BE2C (cell line): ENCODE measurements at regions not wholly inside any gene's neighbourhood (a gene's known extent, or its start where the extent isn't known, plus 50 kb on each side); places are given as distances from the start of the nearest gene placed in this dataset.

Experiments
- DNase-seq: peaks from one replicate; pipeline ENCODE4 v3.0.0-alpha.2; 2020
- H3K27me3 ChIP-seq: fragments of 250-450 bp; sonication (Bioruptor Pico); 2 replicates; pipeline ENCODE4 v1.5.1; 2020; ENCODE audit warnings: mild to moderate bottlenecking
- H3K36me3 ChIP-seq: fragments of 250-450 bp; sonication (Bioruptor Pico); 2 replicates; pipeline ENCODE4 v1.5.1; 2020; ENCODE audit warnings: mild to moderate bottlenecking
- H3K4me1 ChIP-seq: fragments of 250-450 bp; sonication (Bioruptor Pico); 2 replicates; pipeline ENCODE4 v1.5.1; 2020
- H3K4me3 ChIP-seq: 2 replicates; pipeline ENCODE4 v1.5.1; 2011; ENCODE audit warnings: low read depth, low read length
- H3K9me3 ChIP-seq: fragments of 250-450 bp; sonication (Bioruptor Pico); 2 replicates; pipeline ENCODE4 v1.5.1; 2020
- CTCF ChIP-seq: IDR thresholded peaks from 2 replicates; pipeline ENCODE4 v1.5.1; 2012; ENCODE audit warnings: mild to moderate bottlenecking, low read depth, low read length

DNA sequence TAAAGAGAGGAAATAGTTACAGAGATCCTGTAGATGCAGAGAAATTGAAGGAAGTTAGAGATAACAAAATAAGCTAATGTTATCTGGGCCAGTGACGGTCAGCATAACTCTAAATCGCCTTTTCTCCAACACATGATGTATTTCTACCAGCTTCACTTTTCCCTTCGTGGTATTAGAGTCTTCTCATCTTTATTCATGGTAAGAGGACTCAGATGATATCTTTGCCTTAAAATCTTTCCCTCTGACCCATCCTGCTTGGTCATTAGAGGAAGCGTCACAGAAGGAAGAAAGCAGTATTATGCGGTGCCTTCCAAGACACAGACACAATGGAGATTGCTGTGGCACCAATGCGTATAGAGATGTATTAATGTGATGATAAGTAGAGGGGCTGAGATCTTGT lies 320.7 kb upstream of the GOLIM4 start:
- H3K4me3 ChIP-seq: no peak overlapping the region
- H3K9me3 ChIP-seq: no peaks in the 10 kb centered on the region
- H3K36me3 ChIP-seq: no peaks in the 10 kb centered on the region
- no peaks in the 10 kb centered on the region for H3K4me1 ChIP-seq
- no peaks in the 10 kb centered on the region for H3K27me3 ChIP-seq
- TF ChIP-seq CTCF: no peak
- no peak for DNase-seq

DNA sequence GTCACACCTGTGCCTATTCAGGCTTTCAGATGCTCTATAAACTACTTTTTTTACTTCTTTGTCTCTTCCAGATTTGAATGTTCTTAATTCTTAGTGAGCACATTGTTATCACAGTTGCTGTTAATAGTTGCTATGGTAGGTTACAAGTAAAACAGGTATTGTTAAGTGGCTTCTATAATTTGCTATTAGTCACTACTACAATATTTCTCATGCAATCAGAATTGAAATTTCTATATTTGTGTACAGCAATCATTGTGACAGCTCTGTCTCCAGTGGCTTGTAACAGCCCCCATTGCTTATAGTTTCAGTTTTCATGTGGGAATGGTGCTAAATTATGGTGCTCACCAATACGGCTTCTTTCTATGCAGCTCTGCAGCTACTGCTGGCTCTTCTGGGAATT lies 318.4 kb upstream of the GOLIM4 start:
- no peak for TF ChIP-seq CTCF
- DNase-seq: no peak
- Histone ChIP-seq H3K9me3 (no peaks in the 10 kb centered on the region), H3K27me3 (no peaks in the 10 kb centered on the region), H3K4me1 (no peaks in the 10 kb centered on the region), H3K4me3 (no peak overlapping the region), H3K36me3 (no peaks in the 10 kb centered on the region)

DNA sequence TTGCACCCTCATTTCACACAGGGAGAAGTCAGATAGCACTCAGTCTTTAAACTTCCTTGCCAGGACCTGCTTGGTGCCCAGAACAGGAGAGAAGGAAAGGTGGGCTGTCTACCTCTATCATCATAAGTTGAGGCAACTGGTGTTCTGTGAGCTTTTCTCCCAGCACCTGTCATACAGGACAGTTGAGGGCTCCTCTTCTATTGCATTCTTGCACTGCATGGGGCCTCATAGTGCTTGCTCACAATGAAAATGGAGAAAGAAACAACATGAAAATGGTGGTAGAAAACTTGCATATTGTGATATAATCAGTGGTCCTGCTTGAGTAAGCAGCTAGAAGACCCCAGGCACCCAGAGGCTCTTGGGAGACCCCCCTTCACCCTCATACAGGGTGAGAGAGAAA lies 311.7 kb upstream of the GOLIM4 start:
- Histone ChIP-seq H3K4me1 (no peaks in the 10 kb centered on the region), H3K4me3 (no peak overlapping the region), H3K36me3 (no peaks in the 10 kb centered on the region), H3K27me3 (no peaks in the 10 kb centered on the region), H3K9me3 (no peaks in the 10 kb centered on the region)
- TF ChIP-seq CTCF: no peak
- no peak for DNase-seq

DNA sequence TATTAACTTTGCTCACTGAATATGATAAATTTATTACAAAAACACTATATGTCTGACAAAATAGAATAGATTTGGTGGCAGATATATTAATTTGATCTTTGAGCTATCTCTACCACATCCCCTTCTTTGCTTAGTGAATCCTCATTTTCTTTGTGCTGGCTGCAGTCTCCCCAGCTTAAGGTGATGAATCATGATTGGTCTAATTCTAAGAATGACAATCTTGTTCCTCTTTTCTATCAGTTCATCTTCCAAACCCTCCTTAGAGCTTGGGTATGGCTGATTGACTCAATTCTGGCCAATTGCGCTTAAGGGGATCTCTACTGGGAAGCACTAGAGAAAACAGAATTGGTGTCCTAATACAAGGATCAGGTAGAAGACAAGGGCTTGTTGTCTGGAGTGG lies 309.6 kb upstream of the GOLIM4 start:
- Histone ChIP-seq H3K9me3 (no peaks in the 10 kb centered on the region), H3K4me1 (no peaks in the 10 kb centered on the region), H3K36me3 (no peaks in the 10 kb centered on the region), H3K27me3 (no peaks in the 10 kb centered on the region), H3K4me3 (no peak overlapping the region)
- no peak for DNase-seq
- no peak for TF ChIP-seq CTCF

GRCh38 chr3:168398371-168399025 lies 302.8 kb upstream of the GOLIM4 start:
- no peak for DNase-seq

More at GRCh38 chr3:168398371-168399025, 302.8 kb upstream of the GOLIM4 start:
- no peaks in the 10 kb centered on the region for H3K4me1 ChIP-seq
- TF ChIP-seq CTCF: no peak
- H3K36me3 ChIP-seq: no peaks in the 10 kb centered on the region
- no peaks in the 10 kb centered on the region for H3K27me3 ChIP-seq
- H3K4me3 ChIP-seq: no peak overlapping the region
- H3K9me3 ChIP-seq: no peaks in the 10 kb centered on the region
